Mucosa of stomach (tissue), 1 donor: ENCODE measurements at regions not wholly inside any gene's neighbourhood (a gene's known extent, or its start where the extent isn't known, plus 50 kb on each side); places are given as distances from the start of the nearest gene placed in this dataset.

Source experiments
- H3K27me3 ChIP-seq: one replicate; pipeline ENCODE4 v1.7.0; 2013; ENCODE audit warnings: mild to moderate bottlenecking, low read length; ENCODE audit not compliant: control insufficient read depth, insufficient read depth
- H3K36me3 ChIP-seq: one replicate; pipeline ENCODE4 v1.7.0; 2013; ENCODE audit warnings: low read length; ENCODE audit not compliant: control insufficient read depth, insufficient read depth
- H3K4me1 ChIP-seq: one replicate; pipeline ENCODE4 v1.7.0; 2013; ENCODE audit warnings: mild to moderate bottlenecking, low read length; ENCODE audit not compliant: control insufficient read depth, insufficient read depth
- H3K4me3 ChIP-seq: one replicate; pipeline ENCODE4 v1.7.0; 2013; ENCODE audit warnings: low read length
- H3K9ac ChIP-seq: one replicate; pipeline ENCODE4 v1.7.0; 2013; ENCODE audit warnings: mild to moderate bottlenecking, low read length, moderate library complexity
- H3K9me3 ChIP-seq: one replicate; pipeline ENCODE4 v1.7.0; 2013; ENCODE audit warnings: mild to moderate bottlenecking, low read length, moderate library complexity; ENCODE audit not compliant: control insufficient read depth
- donor health status: Pancreatic carcinoma.

DNA sequence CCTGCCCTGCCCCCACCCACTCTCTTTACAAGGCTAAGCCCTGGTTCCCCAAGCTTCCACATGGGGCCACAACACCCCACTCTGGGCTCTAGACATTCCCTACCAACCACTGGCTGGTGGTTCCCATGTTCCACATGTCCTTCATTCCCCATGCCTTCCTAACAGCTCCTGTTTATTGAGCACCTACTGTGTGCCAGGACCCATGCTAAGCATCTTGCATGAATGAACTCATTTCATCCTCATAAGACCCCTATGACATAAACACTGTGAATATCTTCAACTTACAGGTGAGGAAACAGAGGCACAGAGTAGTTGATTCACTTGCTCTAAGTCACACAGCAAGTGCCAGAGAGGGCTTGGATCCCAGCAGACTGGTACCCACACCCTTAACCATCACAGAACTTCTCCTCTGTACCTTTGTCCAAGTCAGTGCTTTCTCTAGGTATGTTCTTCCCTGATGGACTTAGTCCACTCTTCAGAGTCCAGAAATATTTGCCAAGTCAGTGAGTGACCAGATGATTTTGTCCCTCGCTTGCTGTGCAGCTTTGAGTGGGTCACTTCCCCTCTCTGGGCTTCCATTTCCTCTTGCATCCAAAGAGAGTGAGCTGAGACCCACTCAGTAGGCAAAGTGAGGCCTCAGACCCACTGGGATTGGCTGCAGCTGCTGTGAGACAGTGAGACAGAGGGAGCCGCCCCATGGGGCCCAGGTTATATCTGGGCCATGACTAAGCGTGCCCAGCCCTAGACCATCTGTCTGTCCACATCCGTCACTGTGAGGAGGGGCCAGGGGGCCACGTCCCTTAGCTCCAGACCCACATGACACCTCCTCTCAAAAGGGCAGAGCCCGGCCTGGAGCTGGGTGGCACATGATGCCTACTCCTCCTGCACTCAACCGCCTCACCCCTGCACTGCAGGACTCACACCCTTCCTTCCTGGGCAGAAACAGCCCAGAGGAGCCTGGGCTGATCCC is 132.4 kb downstream of the MN1 start:
- peaks cover 12% of the 10 kb centered on the region for H3K27me3 ChIP-seq
- H3K9me3 ChIP-seq = no peaks in the 10 kb centered on the region
- H3K4me1 ChIP-seq = peaks cover 26% of the 10 kb centered on the region
- H3K4me3 ChIP-seq = no peak overlapping the region
- no peaks in the 10 kb centered on the region for H3K36me3 ChIP-seq
- H3K9ac ChIP-seq = no peak overlapping the region

DNA sequence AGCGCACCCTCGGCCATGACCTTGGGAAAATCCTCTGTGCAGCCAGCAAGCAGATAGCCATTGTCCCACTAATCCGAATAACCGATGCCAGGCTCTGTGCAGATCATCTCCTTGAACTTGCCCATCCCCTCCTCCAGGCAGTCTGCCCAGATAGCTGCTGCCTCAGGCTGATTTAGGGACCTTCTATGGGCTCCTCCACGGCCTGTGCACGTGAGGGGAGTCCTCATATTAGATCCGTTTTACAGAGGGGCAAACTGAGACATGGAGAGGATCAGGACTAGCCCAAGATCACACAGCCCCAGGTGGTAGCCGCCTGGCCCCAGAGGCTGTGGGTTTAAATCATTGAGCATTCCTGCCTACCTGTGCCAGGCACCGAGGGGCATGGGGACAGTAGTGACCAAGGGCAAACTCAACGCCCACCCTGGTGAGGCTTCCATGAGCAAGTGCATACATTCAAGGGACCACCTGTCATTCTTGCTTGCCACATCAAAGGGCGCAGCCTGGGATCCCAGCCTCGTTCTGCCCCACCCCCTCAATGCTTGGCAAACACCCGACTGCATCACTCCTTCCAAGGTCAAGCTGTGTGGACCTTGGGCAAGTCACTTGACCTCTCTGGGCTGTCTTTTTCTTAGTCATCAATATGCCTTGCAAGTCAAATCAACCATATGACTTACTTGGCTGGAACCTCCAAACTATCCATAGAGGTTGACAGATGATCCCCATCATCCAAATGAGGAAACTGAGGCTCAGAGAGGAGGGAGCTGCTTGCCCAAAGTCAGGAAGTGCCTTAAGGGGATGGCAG is 131.6 kb downstream of the MN1 start:
- Histone ChIP-seq H3K4me1 (peaks cover 26% of the 10 kb centered on the region), H3K36me3 (no peaks in the 10 kb centered on the region), H3K9ac (no peak overlapping the region), H3K27me3 (peaks cover 12% of the 10 kb centered on the region), H3K9me3 (no peaks in the 10 kb centered on the region), H3K4me3 (no peak overlapping the region)

DNA sequence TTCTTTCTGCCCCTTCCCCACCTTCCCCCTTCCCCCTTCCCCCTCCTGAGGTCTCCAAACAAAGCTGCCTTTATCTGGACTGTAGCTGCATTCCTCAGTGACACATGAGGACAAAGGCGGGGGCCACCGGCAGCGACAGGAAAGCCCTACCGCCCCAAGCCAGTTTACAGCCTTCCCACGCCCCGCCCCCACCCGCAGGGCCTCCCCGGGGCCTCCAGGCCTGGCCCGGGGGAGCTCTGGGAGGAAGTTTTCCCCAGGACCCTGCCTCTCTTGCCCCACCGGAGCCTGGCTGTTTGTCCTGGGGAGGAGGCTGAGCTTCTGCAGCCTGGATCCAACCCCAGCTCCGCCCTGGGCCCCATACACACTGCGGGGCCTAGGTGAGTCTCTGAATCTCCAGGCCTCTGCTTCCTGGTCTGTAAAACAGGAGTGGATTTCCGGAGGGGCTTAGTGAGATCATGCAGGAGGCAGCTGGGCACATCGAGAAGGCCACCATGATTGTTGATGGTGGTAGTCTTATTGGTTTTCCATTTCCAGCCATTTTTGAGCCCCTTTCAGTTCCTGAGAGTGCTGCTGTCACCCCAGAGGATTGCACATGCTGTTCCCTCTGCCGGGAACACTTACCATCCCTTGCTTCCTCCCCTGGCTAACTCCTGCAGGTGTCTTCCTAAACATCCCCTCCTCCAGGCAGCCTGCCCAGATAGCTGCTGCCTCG is 130.7 kb downstream of the MN1 start:
- Histone ChIP-seq H3K9ac (no peak overlapping the region), H3K9me3 (no peaks in the 10 kb centered on the region), H3K27me3 (peaks cover 12% of the 10 kb centered on the region), H3K36me3 (no peaks in the 10 kb centered on the region), H3K4me1 (peaks cover 26% of the 10 kb centered on the region), H3K4me3 (no peak overlapping the region)

DNA sequence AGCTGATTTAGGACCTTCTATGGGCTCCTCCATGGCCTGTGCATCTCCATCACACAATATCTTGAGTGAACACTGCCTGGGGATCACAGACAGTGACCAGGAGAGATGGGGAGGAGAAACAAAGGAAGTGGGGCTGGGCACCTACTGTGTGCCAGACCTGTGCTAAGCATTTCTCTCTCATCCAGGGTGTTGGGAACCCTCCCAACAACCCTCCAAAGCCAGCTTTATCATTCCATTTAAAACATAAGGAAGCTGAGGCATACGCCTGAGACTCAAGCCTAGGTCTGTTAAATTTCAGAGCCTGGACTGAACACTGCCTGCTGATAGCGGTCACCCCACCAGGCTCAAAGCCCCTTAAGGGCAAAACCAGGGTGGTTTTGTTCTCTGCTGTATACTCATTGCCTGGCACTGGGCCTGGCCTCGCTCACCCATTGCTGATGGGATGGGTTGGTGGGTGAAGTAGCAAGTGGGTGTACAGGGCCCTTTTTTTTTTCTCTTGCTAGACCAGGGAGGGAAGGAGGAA is 130.1 kb downstream of the MN1 start:
- no peak overlapping the region for H3K9ac ChIP-seq
- no peak overlapping the region for H3K4me3 ChIP-seq
- no peaks in the 10 kb centered on the region for H3K36me3 ChIP-seq
- peaks cover 26% of the 10 kb centered on the region for H3K4me1 ChIP-seq
- H3K9me3 ChIP-seq = no peaks in the 10 kb centered on the region
- peaks cover 12% of the 10 kb centered on the region for H3K27me3 ChIP-seq

DNA sequence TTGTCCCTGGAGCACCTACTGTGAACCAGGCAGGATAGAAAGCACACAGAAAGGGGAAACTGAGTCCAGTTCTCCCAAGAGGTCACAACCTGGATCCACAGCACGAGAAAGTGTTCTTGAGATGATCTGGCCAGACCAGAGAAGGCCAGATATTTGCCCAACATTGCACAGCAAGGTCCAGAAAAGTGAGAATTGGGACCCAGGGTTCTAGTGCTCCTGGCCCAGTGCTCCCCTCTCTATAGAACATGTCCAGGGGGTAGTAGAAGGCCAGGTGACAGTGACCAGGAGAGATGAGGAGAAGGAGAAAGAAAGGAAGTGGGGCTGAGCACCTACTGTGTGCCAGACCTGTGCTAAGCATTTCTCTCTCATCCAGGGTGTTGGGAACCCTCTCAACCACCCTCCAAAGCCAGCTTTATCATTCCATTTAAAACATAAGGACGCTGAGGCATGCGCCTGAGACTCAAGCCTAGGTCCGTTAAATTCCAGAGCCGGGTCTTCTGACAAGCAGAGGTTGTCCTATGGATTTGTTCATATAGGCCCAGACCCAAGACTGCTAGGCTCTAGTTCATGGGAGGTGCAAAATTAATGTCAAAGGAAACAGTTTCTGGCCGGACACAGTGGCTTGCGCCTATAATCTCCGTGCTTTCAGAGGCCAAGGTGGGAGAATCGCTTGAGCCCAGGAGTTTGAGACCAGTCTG is 128.7 kb downstream of the MN1 start:
- Histone ChIP-seq H3K4me1 (peaks cover 26% of the 10 kb centered on the region), H3K4me3 (no peak overlapping the region), H3K27me3 (peaks cover 12% of the 10 kb centered on the region), H3K36me3 (no peaks in the 10 kb centered on the region), H3K9me3 (no peaks in the 10 kb centered on the region), H3K9ac (no peak overlapping the region)

DNA sequence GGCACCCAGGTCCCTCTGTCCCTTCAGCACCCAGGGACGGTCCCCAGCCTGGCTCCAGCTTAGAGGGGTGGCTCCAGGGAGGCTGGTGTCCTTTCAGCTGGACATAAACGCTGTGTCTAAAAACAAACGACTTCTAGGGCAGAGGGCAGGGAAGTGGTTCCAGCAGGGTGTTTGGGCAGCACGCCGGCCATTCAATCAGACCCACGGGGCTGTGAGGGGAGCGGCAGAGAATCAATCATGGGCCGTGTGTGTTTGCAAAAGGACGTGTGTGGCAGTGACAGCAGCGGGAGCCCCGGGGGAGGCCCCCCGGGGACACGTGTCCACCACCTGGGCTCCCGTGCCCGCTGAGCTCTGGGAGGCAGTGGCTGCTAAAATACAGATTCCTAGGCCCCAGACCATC is 127.7 kb downstream of the MN1 start:
- Histone ChIP-seq H3K9ac (no peak overlapping the region), H3K4me3 (no peak overlapping the region), H3K36me3 (no peaks in the 10 kb centered on the region), H3K9me3 (no peaks in the 10 kb centered on the region), H3K27me3 (peaks cover 10% of the 10 kb centered on the region), H3K4me1 (peaks cover 24% of the 10 kb centered on the region)

DNA sequence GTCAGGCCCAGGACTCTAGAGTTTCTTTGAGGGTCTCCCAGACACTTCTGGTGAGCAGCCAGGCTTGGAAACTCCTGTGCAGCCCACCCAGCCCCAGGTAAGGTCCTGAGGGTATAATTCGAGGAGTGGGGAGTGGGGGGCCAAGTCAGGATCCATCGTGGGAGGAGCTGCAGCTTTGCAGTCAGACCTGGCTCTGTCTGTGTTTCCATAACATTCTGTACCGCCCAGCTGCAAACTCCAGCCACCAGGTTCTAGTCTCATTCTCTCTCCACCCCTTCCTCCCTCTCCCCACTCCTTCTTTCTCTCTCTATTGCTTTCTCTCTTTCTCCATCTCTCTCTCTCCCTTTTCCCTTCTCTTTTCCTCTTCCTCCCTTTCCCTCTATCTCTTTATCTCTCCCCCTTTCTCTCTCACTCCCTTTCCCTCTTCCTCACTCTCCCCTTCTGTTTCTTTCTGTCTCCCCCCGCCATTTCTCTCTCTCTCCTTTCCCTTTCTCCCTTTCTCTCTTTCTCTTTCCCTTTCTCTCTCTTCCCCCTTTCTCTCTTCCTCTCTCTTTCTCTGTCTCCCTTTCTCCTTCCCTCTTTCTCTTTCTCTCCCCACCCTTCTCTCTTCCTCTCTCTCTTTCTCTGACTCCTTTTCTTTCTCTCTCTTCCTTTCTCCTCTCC is 127.2 kb downstream of the MN1 start:
- Histone ChIP-seq H3K9ac (no peak overlapping the region), H3K27me3 (peaks cover 6% of the 10 kb centered on the region), H3K4me1 (peaks cover 23% of the 10 kb centered on the region), H3K9me3 (no peaks in the 10 kb centered on the region), H3K36me3 (no peaks in the 10 kb centered on the region), H3K4me3 (no peak overlapping the region)

DNA sequence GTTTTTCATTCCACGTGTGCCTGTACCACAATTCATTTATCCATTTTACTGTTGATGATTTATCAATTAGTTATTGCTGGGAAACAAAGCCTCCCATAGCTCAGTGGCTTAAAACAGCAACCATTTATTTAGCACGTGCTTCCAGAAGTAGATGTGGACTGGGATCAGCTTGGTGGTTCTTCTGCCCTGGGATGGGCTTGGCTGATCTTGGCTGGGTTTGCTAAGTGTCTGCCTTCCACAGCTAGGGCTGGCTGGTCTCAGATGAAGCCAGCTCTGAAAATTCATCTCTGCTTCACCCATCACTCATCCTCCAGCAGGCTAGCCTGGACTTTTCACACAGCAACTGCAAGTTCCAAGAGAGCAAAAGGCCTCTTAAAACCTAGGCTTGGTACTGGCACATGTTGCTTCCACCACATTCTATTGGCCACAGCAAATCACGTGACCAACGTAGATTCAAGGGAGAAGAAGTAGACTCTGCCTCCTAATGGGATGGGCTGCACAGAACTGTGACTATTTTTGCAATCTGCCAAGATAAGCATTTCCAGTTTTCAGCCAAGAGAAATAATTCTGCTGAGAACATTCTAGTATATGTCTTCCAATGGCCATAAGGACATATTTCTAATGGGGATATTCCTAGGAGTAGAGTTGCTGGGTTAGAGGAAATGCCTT is 124.9 kb downstream of the MN1 start:
- H3K4me3 ChIP-seq = no peak overlapping the region
- H3K36me3 ChIP-seq = no peaks in the 10 kb centered on the region
- peaks cover 3% of the 10 kb centered on the region for H3K27me3 ChIP-seq
- no peaks in the 10 kb centered on the region for H3K9me3 ChIP-seq
- H3K9ac ChIP-seq = no peak overlapping the region
- H3K4me1 ChIP-seq = peaks cover 7% of the 10 kb centered on the region

DNA sequence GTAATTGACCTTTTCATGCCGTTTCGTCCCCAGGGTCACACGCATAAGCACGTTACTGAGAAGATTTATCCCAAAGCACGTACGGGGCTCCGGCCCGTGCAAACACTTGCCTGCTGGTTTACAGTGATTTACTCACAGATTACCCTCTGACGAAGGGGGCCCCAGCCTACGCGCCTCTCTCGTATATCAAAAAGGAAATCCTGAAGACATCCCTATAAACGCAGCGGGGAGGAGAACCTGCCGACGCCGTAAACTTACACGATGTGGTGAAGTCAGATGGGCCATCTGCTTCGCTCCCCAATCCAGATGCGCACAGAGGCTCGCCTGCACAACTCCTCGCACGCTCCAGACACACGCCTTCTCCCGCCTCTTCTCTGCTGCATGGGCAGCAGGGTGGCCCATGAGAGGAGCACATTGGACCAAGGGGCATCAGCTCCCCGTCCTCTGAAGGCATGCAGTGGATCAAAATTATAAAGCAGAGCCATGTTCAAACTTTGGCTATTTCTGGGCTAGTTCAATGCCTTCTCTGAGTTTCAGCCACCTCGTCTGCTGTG is 123.6 kb downstream of the MN1 start:
- H3K36me3 ChIP-seq = no peaks in the 10 kb centered on the region
- H3K9ac ChIP-seq = no peak overlapping the region
- H3K9me3 ChIP-seq = no peaks in the 10 kb centered on the region
- H3K4me1 ChIP-seq = peaks cover 7% of the 10 kb centered on the region
- H3K27me3 ChIP-seq = peaks cover 3% of the 10 kb centered on the region
- no peak overlapping the region for H3K4me3 ChIP-seq

DNA sequence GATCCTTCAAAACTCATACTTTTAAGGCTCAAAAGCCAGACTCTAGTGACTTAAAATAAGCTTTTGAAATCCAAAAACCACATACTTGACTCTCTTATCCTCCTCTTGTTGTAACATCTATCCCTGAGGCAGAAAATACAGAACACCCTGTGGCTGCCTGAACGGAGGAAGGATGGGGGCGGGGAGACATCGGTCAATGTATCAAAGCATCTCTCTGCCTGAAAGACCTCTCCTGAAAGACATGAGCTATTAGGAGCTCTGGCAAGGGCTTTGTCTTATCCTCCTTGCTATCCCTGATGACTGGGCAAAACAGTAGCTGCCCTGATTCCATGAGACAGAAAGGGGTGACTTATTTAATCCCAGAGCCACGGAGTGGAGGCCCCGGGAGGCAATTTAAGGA is 122.4 kb downstream of the MN1 start:
- no peak overlapping the region for H3K9ac ChIP-seq
- H3K4me1 ChIP-seq = no peaks in the 10 kb centered on the region
- H3K27me3 ChIP-seq = no peaks in the 10 kb centered on the region
- no peaks in the 10 kb centered on the region for H3K9me3 ChIP-seq
- no peak overlapping the region for H3K4me3 ChIP-seq
- no peaks in the 10 kb centered on the region for H3K36me3 ChIP-seq
